Mononuclear cell (primary cell): ENCODE measurements at regions not wholly inside any gene's neighbourhood (a gene's known extent, or its start where the extent isn't known, plus 50 kb on each side); places are given as distances from the start of the nearest gene placed in this dataset.

Source experiments
- H3K27me3 ChIP-seq: 2 replicates; pipeline ENCODE4 v1.6.0; 2011; ENCODE audit warnings: low read length, control low read depth; ENCODE audit not compliant: insufficient read depth
- H3K4me1 ChIP-seq: 2 replicates; pipeline ENCODE4 v1.5.1; 2011; ENCODE audit warnings: mild to moderate bottlenecking, low read length, control low read depth; ENCODE audit not compliant: insufficient read depth
- H3K4me3 ChIP-seq: 2 replicates; pipeline ENCODE4 v1.5.1; 2011; ENCODE audit warnings: mild to moderate bottlenecking, low read length, moderate library complexity
- H3K9me3 ChIP-seq: 2 replicates; pipeline ENCODE4 v1.5.1; 2011; ENCODE audit warnings: low read depth, mild to moderate bottlenecking, control low read depth, low read length

DNA sequence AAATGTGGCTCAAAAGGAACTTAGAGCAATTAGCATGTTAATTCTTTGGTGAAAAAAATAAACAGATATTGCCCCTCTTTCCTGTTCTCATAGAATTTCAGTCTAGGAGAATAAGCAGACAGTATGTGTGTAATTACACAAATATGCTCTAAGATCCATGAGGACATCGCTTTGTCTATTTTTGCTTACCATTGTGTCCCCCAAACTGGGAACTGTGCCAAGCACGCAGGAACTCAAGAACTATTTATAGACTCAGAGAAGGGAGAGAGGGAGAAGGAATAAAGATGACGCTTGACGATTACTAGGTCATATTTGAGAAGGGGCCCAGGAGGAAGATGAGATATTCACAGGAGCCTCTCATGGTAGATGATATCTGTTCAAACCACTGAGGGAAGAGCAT lies 692.6 kb downstream of the RAB28 start:
- H3K27me3 ChIP-seq, result no peaks in the 10 kb centered on the region
- H3K4me1 ChIP-seq, result no peaks in the 10 kb centered on the region
- no peak overlapping the region for H3K4me3 ChIP-seq
- H3K9me3 ChIP-seq, result no peaks in the 10 kb centered on the region

DNA sequence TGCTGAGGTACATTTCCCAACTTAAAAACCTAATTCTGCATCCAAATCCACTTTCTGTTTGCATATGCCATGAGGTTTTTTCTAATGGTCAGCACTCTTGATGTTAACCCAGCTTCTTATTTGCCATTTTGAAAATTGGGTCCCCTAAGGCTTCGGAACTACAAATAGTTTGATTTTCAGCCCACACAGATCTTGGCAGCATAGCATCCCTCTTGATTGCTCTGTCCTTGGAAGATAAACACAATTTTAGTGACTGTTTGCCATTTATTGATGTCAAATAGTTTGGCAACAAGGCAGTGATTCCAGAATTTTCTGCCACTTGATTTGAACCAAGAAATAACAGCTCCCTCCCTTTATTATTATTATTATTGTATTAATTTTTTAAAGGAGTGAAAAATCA lies 696.9 kb downstream of the RAB28 start:
- Histone ChIP-seq H3K9me3 (no peaks in the 10 kb centered on the region), H3K4me3 (no peak overlapping the region), H3K27me3 (no peaks in the 10 kb centered on the region), H3K4me1 (no peaks in the 10 kb centered on the region)

DNA sequence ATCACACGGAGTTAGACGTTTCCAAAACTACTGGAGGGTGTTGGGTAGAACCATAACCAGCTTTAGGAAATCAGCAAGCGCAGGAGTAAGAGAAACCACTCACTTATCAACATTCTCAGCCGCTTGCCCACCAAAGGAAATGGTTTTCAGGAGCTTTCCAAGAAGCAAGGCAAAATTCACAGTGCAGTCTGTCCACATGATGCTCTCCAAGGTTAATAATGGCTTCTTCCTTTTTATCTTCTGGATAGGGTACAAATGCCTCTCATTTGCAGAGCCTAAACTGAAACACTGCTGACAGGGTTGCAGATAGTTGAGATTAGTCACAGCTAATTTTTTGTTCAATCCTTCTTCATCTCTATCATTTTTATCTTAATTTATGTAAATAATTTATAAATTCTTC lies 705.4 kb downstream of the RAB28 start:
- H3K4me1 ChIP-seq, result no peaks in the 10 kb centered on the region

GRCh38 chr4:12778191-12778590 lies 705.9 kb downstream of the RAB28 start:
- Histone ChIP-seq H3K4me3 (no peak overlapping the region), H3K27me3 (no peaks in the 10 kb centered on the region), H3K4me1 (no peaks in the 10 kb centered on the region), H3K9me3 (peaks cover 5% of the 10 kb centered on the region)

More for the DNA sequence above, 705.4 kb downstream of the RAB28 start:
- Histone ChIP-seq H3K9me3 (peaks cover 5% of the 10 kb centered on the region), H3K27me3 (no peaks in the 10 kb centered on the region), H3K4me3 (no peak overlapping the region)

DNA sequence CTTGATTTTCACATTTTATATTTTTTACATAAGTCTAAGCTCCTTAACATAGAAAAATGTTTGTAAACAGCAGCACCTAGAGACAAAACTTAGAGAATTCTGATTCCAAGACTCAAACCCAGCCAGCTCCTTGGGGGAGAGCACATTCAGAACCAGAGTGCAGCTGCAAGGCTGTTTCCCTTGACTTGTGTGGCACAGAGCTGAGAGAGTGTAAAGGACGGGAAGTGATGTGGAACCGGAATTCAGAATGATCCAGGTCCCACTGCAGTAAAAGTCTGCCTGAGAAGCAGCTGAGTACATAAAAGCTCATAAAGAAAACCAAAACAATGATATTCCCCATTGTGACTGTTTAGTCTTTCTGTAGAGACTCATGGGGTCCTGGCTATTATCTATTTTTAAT lies 713.8 kb downstream of the RAB28 start:
- H3K4me3 ChIP-seq, result no peak overlapping the region

DNA sequence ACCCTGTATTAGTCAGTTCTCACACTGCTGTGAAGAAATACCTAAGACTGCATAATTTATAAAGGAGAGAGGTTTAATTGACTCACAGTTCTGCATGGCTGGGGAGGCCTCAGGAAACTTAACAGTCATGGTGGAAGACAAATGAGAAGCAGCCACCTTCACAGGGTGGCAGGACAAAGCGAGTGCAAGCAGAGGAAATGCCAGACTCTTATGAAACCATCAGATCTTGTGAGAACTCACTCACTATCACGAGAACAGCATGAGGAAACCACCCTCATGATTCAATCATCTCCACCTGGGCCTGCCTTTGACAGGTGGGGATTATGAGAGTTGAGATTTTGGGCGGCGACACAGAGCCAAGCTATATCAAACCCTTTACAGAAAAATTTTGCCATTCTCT lies 722.4 kb downstream of the RAB28 start:
- H3K9me3 ChIP-seq, result no peaks in the 10 kb centered on the region
- H3K4me1 ChIP-seq, result no peaks in the 10 kb centered on the region
- no peak overlapping the region for H3K4me3 ChIP-seq
- H3K27me3 ChIP-seq, result no peaks in the 10 kb centered on the region

More for the DNA sequence above, 713.8 kb downstream of the RAB28 start:
- no peaks in the 10 kb centered on the region for H3K9me3 ChIP-seq
- H3K27me3 ChIP-seq, result no peaks in the 10 kb centered on the region
- H3K4me1 ChIP-seq, result no peaks in the 10 kb centered on the region

GRCh38 chr4:12747154-12747553 lies 737.0 kb downstream of the RAB28 start:
- H3K27me3 ChIP-seq, result no peaks in the 10 kb centered on the region
- no peaks in the 10 kb centered on the region for H3K9me3 ChIP-seq

GRCh38 chr4:12746221-12746620 lies 737.9 kb downstream of the RAB28 start:
- Histone ChIP-seq H3K9me3 (no peaks in the 10 kb centered on the region), H3K27me3 (no peaks in the 10 kb centered on the region), H3K4me1 (no peaks in the 10 kb centered on the region), H3K4me3 (no peak overlapping the region)

More at GRCh38 chr4:12747154-12747553, 737.0 kb downstream of the RAB28 start:
- no peak overlapping the region for H3K4me3 ChIP-seq
- H3K4me1 ChIP-seq, result no peaks in the 10 kb centered on the region

GRCh38 chr4:12734586-12734985 lies 749.6 kb downstream of the RAB28 start:
- Histone ChIP-seq H3K27me3 (peaks cover 3% of the 10 kb centered on the region), H3K4me3 (no peak overlapping the region), H3K4me1 (no peaks in the 10 kb centered on the region), H3K9me3 (no peaks in the 10 kb centered on the region)

- H3K4me1 ChIP-seq, result no peaks in the 10 kb centered on the region
- no peaks in the 10 kb centered on the region for H3K9me3 ChIP-seq
- no peak overlapping the region for H3K4me3 ChIP-seq
- H3K27me3 ChIP-seq, result peaks cover 4% of the 10 kb centered on the region
These were observed 754.8 kb downstream of the RAB28 start for GRCh38 chr4:12729384-12729783.

GRCh38 chr4:12724510-12724909 lies 759.6 kb downstream of the RAB28 start:
- Histone ChIP-seq H3K9me3 (no peaks in the 10 kb centered on the region), H3K4me3 (no peak overlapping the region), H3K27me3 (peaks cover 4% of the 10 kb centered on the region), H3K4me1 (no peaks in the 10 kb centered on the region)

- H3K27me3 ChIP-seq, result peaks cover 4% of the 10 kb centered on the region
These were observed 760.2 kb downstream of the RAB28 start for GRCh38 chr4:12723849-12724447.

DNA sequence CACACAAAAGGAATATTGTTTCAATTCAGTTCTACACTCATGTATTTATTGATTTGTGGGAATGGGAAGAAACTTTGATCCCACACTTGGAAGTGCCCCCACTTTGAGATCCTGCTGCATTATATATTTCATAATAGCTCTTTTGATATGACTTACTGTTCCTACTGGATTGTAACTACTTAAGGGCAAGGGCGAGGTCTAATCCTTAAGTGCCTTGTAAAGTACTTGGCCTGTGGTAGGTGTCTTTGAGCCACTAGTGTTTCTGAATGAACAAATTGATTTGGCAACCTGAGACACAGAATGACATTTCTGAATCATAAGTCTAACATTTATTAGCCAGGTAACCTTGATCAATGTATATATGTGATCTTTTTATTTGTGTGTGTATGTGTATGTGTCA lies 767.2 kb downstream of the RAB28 start:
- Histone ChIP-seq H3K9me3 (no peaks in the 10 kb centered on the region), H3K4me1 (no peaks in the 10 kb centered on the region), H3K4me3 (no peak overlapping the region), H3K27me3 (no peaks in the 10 kb centered on the region)

More at GRCh38 chr4:12723849-12724447, 760.2 kb downstream of the RAB28 start:
- H3K4me3 ChIP-seq, result no peak overlapping the region
- no peaks in the 10 kb centered on the region for H3K4me1 ChIP-seq
- no peaks in the 10 kb centered on the region for H3K9me3 ChIP-seq

DNA sequence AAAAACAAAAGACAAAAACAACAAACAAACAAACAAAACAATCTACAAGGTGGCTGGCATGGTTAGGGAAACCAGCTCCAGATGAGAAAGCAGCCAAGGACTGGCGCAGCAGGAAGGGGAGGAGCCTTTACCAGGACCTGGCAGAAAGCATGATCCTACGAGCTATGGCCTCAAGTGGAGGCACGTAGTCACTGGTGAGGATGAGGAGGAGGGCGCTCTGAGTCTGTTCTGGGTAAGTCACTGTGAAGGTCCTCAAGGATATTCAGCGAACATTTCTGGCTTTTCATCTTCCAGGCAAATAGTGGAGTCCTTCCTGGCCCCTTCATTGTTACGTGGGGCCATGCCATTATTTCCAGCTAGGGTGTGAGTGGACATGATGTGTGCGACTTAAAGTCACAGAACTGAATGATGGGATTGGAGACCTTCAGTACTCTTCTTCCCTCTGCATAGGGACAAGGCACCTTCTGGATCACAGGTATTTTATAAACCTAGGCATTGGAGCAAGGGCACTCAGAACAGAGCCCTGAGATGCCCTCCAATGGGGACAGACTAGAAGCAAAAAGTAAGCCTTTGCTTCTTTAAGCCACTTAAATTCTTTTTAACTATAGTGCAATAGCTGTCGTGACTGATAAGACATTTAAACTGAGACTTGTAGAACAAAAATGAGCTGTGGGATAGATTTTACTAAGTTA lies 771.3 kb downstream of the RAB28 start:
- no peaks in the 10 kb centered on the region for H3K4me1 ChIP-seq
- no peaks in the 10 kb centered on the region for H3K27me3 ChIP-seq
- H3K9me3 ChIP-seq, result no peaks in the 10 kb centered on the region
- H3K4me3 ChIP-seq, result no peak overlapping the region

GRCh38 chr4:12707381-12708175 lies 776.6 kb downstream of the RAB28 start:
- Histone ChIP-seq H3K9me3 (no peaks in the 10 kb centered on the region), H3K4me1 (no peaks in the 10 kb centered on the region), H3K27me3 (no peaks in the 10 kb centered on the region), H3K4me3 (no peak overlapping the region)
